Naive B cell (primary cell): ENCODE measurements at regions not wholly inside any gene's neighbourhood (a gene's known extent, or its start where the extent isn't known, plus 50 kb on each side); places are given as distances from the start of the nearest gene placed in this dataset.

Experiments
- ATAC-seq, 2 donors: fragments of 150-1000 bp; cut with Tn5 transposase; 2 replicates each; pipeline ENCODE4 v1.10.0; 2021; ENCODE audit warnings: low read depth in 2 of 2, mild to moderate bottlenecking in 2 of 2, moderate library complexity in 2 of 2
- DNase-seq: peaks from one replicate; pipeline ENCODE4 v3.0.0; 2022
- H3K27ac Mint-ChIP-seq, 6 donors: one replicate each; pipeline ENCODE4 v1.8.0; 2020 to 2022; ENCODE audit warnings: mild to moderate bottlenecking in 6 of 6, mixed read lengths in 6 of 6, moderate library complexity in 5 of 6, inconsistent platforms in 2 of 6
- H3K27me3 Mint-ChIP-seq, 3 donors: one replicate each; pipeline ENCODE4 v1.8.0; 2021 to 2022; ENCODE audit warnings: mixed read lengths in 3 of 3, mild to moderate bottlenecking in 1 of 3
- H3K36me3 Mint-ChIP-seq, 2 donors: one replicate each; pipeline ENCODE4 v1.8.0; 2020 to 2022; ENCODE audit warnings: mixed read lengths in 2 of 2, inconsistent platforms in 1 of 2, mild to moderate bottlenecking in 1 of 2
- H3K4me1 Mint-ChIP-seq, 3 donors: one replicate each; pipeline ENCODE4 v1.8.0; 2020 to 2022; ENCODE audit warnings: mixed read lengths in 3 of 3, inconsistent platforms in 1 of 3, mild to moderate bottlenecking in 1 of 3, moderate library complexity in 1 of 3
- H3K4me3 Mint-ChIP-seq, 8 donors: one replicate each; pipeline ENCODE4 v1.8.0; 2020 to 2022; ENCODE audit warnings: mild to moderate bottlenecking in 8 of 8, mixed read lengths in 8 of 8, moderate library complexity in 8 of 8, inconsistent platforms in 2 of 8
- H3K9me3 Mint-ChIP-seq, 7 donors: one replicate each; pipeline ENCODE4 v1.8.0; 2020 to 2022; ENCODE audit warnings: mixed read lengths in 7 of 7, mild to moderate bottlenecking in 5 of 7, inconsistent platforms in 2 of 7, moderate library complexity in 1 of 7

- Mint-ChIP-seq H3K4me1 (no peaks in the 10 kb centered on the region), H3K4me3 (no peak overlapping the region)
- ATAC-seq = no peak
These were observed 238.9 kb upstream of the PRMT6 start for GRCh38 chr1:106817575-106817974.

DNA sequence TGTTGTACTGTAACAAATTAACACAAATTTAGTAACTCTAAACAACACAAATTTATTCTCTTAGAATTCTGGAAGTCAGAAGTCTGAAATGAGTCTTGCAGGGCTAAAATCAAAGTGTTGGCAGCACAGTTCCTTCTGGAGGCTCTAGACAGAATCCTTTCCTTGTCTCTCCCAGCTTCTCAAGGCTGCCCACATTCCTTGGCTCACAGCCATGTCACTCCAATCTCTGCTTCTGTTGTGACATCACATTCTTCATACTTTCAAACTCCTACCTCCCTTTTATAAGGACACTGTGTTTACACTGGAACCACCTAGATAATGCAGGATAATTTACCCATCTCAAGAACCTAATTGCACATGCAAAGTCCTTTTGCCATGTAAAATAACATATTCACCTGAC lies 225.0 kb upstream of the PRMT6 start:
- H3K4me3 Mint-ChIP-seq = no peak overlapping the region
- no peaks in the 10 kb centered on the region for H3K36me3 Mint-ChIP-seq
- H3K27me3 Mint-ChIP-seq = no peaks in the 10 kb centered on the region
- ATAC-seq (no peak), DNase-seq (no peak)
- no peak overlapping the region for H3K27ac Mint-ChIP-seq
- no peaks in the 10 kb centered on the region for H3K4me1 Mint-ChIP-seq
- peaks cover 0 to 27% (median 2%) of the 10 kb centered on the region in 7 donors for H3K9me3 Mint-ChIP-seq

More at GRCh38 chr1:106817575-106817974, 238.9 kb upstream of the PRMT6 start:
- Mint-ChIP-seq H3K27me3 (no peaks in the 10 kb centered on the region), H3K27ac (no peak overlapping the region), H3K9me3 (peaks cover 0 to 4% (median 0%) of the 10 kb centered on the region in 7 donors), H3K36me3 (no peaks in the 10 kb centered on the region)
- no peak for DNase-seq

DNA sequence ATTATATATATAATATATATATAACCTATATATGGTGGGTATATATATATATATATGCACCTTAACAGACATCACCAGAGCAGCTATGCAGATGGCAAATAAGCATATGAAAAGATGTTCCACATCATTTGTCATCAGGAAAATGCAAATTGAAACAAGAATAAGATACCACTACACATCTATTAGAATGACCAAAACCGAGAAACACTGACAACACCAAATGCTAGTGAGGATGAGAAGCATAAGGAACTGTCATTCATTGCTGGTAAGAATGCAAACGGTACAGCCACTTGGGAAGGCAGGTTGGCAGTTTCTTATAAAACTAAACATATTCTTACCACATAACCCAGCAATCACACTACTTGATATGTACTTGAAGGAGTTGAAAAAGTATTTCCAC lies 219.8 kb upstream of the PRMT6 start:
- ATAC-seq (no peak), DNase-seq (no peak)
- H3K36me3 Mint-ChIP-seq = no peaks in the 10 kb centered on the region
- peaks cover 0 to 3% (median 0%) of the 10 kb centered on the region in 7 donors for H3K9me3 Mint-ChIP-seq
- no peak overlapping the region for H3K4me3 Mint-ChIP-seq
- no peak overlapping the region for H3K27ac Mint-ChIP-seq
- no peaks in the 10 kb centered on the region for H3K27me3 Mint-ChIP-seq
- no peaks in the 10 kb centered on the region for H3K4me1 Mint-ChIP-seq

DNA sequence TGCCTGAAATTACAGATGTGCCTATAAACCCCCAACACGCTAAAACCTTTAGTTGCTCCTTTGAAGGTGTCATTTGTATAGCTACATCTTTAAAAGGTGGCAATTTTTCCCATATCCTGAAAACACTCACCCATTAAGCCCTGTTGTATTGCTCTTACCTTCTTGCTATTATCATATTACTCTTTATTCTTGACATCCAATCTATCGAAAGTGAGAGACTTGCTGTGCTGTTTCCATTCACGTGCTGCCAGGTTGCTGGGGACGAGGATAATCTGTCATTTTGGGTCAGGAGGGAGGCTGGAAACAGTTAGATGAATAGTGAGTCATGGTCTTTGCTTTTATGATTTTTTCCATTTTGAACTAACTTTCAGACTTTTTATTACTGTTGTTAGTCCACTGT lies 213.0 kb upstream of the PRMT6 start:
- H3K27me3 Mint-ChIP-seq = peaks cover 0 to 4% (median 0%) of the 10 kb centered on the region in 3 donors
- no peak overlapping the region for H3K4me3 Mint-ChIP-seq
- ATAC-seq = no peak
- peaks cover 0 to 2% (median 0%) of the 10 kb centered on the region in 7 donors for H3K9me3 Mint-ChIP-seq
- no peak overlapping the region for H3K27ac Mint-ChIP-seq
- H3K4me1 Mint-ChIP-seq = no peaks in the 10 kb centered on the region
- no peak for DNase-seq
- no peaks in the 10 kb centered on the region for H3K36me3 Mint-ChIP-seq

GRCh38 chr1:106846656-106847055 lies 209.8 kb upstream of the PRMT6 start:
- peaks cover 0 to 4% (median 0%) of the 10 kb centered on the region in 3 donors for H3K27me3 Mint-ChIP-seq
- DNase-seq (no peak), ATAC-seq (no peak)
- no peak overlapping the region for H3K27ac Mint-ChIP-seq
- no peaks in the 10 kb centered on the region for H3K4me1 Mint-ChIP-seq
- no peaks in the 10 kb centered on the region for H3K36me3 Mint-ChIP-seq
- no peak overlapping the region for H3K4me3 Mint-ChIP-seq
- H3K9me3 Mint-ChIP-seq = peaks cover 0 to 4% (median 0%) of the 10 kb centered on the region in 7 donors

DNA sequence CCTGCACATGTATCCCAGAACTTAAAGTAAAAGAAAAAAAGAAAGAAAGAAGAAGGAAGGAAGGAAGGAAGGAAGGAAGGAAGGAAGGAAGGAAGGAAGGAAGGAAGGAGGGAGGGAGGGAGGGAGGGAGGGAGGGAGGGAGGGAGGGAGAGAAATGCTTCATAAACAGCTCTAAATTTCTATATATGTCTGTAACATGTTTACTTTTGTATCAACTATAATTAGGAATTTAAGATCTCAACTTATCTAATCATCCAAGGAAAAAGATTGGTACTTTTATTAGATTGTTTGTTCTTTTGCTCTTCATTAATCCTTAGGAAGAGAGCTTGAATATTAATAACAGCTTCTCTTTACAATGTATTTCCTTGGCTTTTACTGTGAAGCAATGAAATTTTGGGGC lies 195.4 kb upstream of the PRMT6 start:
- Mint-ChIP-seq H3K4me1 (no peaks in the 10 kb centered on the region), H3K27me3 (no peaks in the 10 kb centered on the region), H3K4me3 (peak overlapping the region in 1 of 8 donors; percentile 9), H3K9me3 (peaks cover 0 to 18% (median 14%) of the 10 kb centered on the region in 7 donors), H3K27ac (no peak overlapping the region), H3K36me3 (no peaks in the 10 kb centered on the region)
- no peak for DNase-seq
- no peak for ATAC-seq

GRCh38 chr1:106868828-106869227 lies 187.6 kb upstream of the PRMT6 start:
- H3K27ac Mint-ChIP-seq = no peak overlapping the region
- no peak overlapping the region for H3K4me3 Mint-ChIP-seq

DNA sequence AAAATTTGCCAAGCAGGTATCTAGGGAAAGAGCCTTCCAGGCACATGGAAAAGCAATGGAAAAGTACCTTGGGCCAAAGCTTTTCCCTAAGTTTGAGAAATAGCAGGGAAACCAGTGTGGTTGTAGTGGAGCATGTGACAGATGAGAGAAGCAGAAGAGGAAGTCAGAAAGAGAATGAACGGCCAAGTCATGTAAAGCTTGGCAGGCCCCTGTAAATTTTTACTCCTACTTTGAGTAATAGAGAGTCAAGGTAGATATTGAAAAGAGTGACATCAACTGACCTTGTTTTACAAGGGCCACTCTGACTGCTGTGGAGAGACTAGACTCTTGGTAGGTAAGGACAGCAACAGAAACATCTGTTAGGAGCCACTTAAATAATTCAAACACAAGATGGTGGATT lies 180.9 kb upstream of the PRMT6 start:
- H3K4me3 Mint-ChIP-seq = no peak overlapping the region
- H3K27me3 Mint-ChIP-seq = peaks cover 0 to 9% (median 5%) of the 10 kb centered on the region in 3 donors
- DNase-seq (no peak), ATAC-seq (no peak)
- H3K4me1 Mint-ChIP-seq = no peaks in the 10 kb centered on the region
- H3K27ac Mint-ChIP-seq = peak overlapping the region in 1 of 6 donors; percentile 39
- H3K36me3 Mint-ChIP-seq = no peaks in the 10 kb centered on the region
- peaks cover 4 to 21% (median 9%) of the 10 kb centered on the region in 7 donors for H3K9me3 Mint-ChIP-seq

More at GRCh38 chr1:106868828-106869227, 187.6 kb upstream of the PRMT6 start:
- no peak for ATAC-seq
- Mint-ChIP-seq H3K9me3 (peaks cover 0 to 27% (median 10%) of the 10 kb centered on the region in 7 donors), H3K27me3 (no peaks in the 10 kb centered on the region), H3K36me3 (no peaks in the 10 kb centered on the region), H3K4me1 (no peaks in the 10 kb centered on the region)
- no peak for DNase-seq

GRCh38 chr1:106876384-106876783 lies 180.1 kb upstream of the PRMT6 start:
- Mint-ChIP-seq H3K4me3 (no peak overlapping the region), H3K9me3 (peaks cover 4 to 17% (median 7%) of the 10 kb centered on the region in 7 donors), H3K36me3 (no peaks in the 10 kb centered on the region)

DNA sequence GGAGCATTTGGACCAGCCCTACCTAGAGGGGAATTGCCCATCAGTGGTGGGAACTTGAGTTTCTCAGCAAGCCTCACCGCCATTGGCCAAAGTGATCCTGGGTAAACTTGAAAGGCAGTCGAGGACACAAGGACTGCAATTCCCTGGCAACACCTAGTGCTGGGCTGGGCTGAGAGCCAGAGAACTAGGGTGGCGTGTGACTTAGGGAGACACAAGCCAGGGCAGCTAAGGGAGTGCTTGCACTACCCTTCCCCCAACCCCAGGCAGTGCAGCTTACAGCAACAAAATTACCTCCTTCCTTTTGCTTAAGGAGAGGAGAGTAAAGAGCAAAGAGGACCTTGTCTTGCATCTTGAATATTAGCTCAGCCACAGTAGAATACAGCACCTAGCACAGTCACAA lies 176.9 kb upstream of the PRMT6 start:
- Mint-ChIP-seq H3K27me3 (peaks cover 0 to 13% (median 5%) of the 10 kb centered on the region in 3 donors), H3K4me3 (no peak overlapping the region), H3K27ac (no peak overlapping the region), H3K36me3 (no peaks in the 10 kb centered on the region), H3K9me3 (peaks cover 0 to 10% (median 4%) of the 10 kb centered on the region in 7 donors), H3K4me1 (no peaks in the 10 kb centered on the region)
- ATAC-seq (no peak), DNase-seq (no peak)

More at GRCh38 chr1:106876384-106876783, 180.1 kb upstream of the PRMT6 start:
- Mint-ChIP-seq H3K4me1 (no peaks in the 10 kb centered on the region), H3K27ac (no peak overlapping the region), H3K27me3 (peaks cover 0 to 9% (median 5%) of the 10 kb centered on the region in 3 donors)
- no peak for DNase-seq
- ATAC-seq = no peak

- peak overlapping the region in 1 of 8 donors; percentile 57 for H3K4me3 Mint-ChIP-seq
- H3K4me1 Mint-ChIP-seq = no peaks in the 10 kb centered on the region
- no peaks in the 10 kb centered on the region for H3K36me3 Mint-ChIP-seq
- DNase-seq (no peak), ATAC-seq (no peak)
- peaks cover 0 to 10% (median 4%) of the 10 kb centered on the region in 7 donors for H3K9me3 Mint-ChIP-seq
- H3K27ac Mint-ChIP-seq = no peak overlapping the region
- peaks cover 0 to 13% (median 5%) of the 10 kb centered on the region in 3 donors for H3K27me3 Mint-ChIP-seq
These were observed 176.2 kb upstream of the PRMT6 start for GRCh38 chr1:106880226-106880625.

- Mint-ChIP-seq H3K4me3 (no peak overlapping the region), H3K36me3 (no peaks in the 10 kb centered on the region), H3K27me3 (peaks cover 0 to 7% (median 0%) of the 10 kb centered on the region in 3 donors), H3K4me1 (no peaks in the 10 kb centered on the region), H3K9me3 (peaks cover 0 to 13% (median 0%) of the 10 kb centered on the region in 7 donors), H3K27ac (no peak overlapping the region)
- DNase-seq (no peak), ATAC-seq (no peak)
These were observed 173.3 kb upstream of the PRMT6 start for GRCh38 chr1:106883208-106883607.

GRCh38 chr1:106889059-106889458 lies 167.4 kb upstream of the PRMT6 start:
- H3K27ac Mint-ChIP-seq = no peak overlapping the region
- ATAC-seq (no peak), DNase-seq (no peak)
- no peaks in the 10 kb centered on the region for H3K4me1 Mint-ChIP-seq
- no peak overlapping the region for H3K4me3 Mint-ChIP-seq
- H3K27me3 Mint-ChIP-seq = peaks cover 0 to 10% (median 5%) of the 10 kb centered on the region in 3 donors
- peaks cover 0 to 6% (median 0%) of the 10 kb centered on the region in 7 donors for H3K9me3 Mint-ChIP-seq
- no peaks in the 10 kb centered on the region for H3K36me3 Mint-ChIP-seq

DNA sequence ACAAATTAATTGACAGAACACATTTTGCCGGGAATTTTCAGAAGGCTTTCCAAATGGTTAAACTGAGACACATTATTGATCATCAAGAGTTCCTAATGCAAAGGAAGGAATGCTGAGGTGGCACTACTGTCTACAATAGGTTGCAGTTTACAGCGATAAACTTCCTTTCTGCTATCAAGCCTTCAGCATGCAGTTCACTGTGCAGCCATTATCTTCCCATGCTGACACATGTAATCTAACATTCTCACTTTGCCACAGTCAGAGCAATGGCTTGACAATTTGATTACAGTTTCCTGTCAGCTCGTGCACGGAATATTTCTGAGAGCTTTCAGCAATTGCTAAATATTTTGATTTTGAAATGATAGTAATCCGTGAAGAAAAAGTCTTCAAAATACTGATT lies 166.9 kb upstream of the PRMT6 start:
- H3K9me3 Mint-ChIP-seq = peaks cover 0 to 6% (median 0%) of the 10 kb centered on the region in 7 donors
- H3K4me3 Mint-ChIP-seq = no peak overlapping the region
- ATAC-seq (no peak), DNase-seq (no peak)
- H3K27ac Mint-ChIP-seq = no peak overlapping the region
- H3K36me3 Mint-ChIP-seq = no peaks in the 10 kb centered on the region
- peaks cover 0 to 10% (median 5%) of the 10 kb centered on the region in 3 donors for H3K27me3 Mint-ChIP-seq
- no peaks in the 10 kb centered on the region for H3K4me1 Mint-ChIP-seq

- Mint-ChIP-seq H3K27me3 (no peaks in the 10 kb centered on the region), H3K36me3 (no peaks in the 10 kb centered on the region), H3K4me1 (no peaks in the 10 kb centered on the region), H3K27ac (no peak overlapping the region), H3K9me3 (peaks cover 0 to 2% (median 0%) of the 10 kb centered on the region in 7 donors), H3K4me3 (no peak overlapping the region)
- DNase-seq (no peak), ATAC-seq (no peak)
These were observed 158.5 kb upstream of the PRMT6 start for GRCh38 chr1:106897976-106898375.
